GM18520 (cell line): ENCODE measurements at regions not wholly inside any gene's neighbourhood (a gene's known extent, or its start where the extent isn't known, plus 50 kb on each side); places are given as distances from the start of the nearest gene placed in this dataset.
"Not testable (repeated sequence)": the region's sequence is repeated elsewhere in the genome, so short reads cannot be mapped to it uniquely, and the experiment has no call there.

Experiments used
- ATAC-seq: cut with Tn5 transposase; IDR thresholded peaks from one replicate; pipeline ENCODE4 v1.9.1; 2021; ENCODE audit not compliant: unreplicated experiment

DNA sequence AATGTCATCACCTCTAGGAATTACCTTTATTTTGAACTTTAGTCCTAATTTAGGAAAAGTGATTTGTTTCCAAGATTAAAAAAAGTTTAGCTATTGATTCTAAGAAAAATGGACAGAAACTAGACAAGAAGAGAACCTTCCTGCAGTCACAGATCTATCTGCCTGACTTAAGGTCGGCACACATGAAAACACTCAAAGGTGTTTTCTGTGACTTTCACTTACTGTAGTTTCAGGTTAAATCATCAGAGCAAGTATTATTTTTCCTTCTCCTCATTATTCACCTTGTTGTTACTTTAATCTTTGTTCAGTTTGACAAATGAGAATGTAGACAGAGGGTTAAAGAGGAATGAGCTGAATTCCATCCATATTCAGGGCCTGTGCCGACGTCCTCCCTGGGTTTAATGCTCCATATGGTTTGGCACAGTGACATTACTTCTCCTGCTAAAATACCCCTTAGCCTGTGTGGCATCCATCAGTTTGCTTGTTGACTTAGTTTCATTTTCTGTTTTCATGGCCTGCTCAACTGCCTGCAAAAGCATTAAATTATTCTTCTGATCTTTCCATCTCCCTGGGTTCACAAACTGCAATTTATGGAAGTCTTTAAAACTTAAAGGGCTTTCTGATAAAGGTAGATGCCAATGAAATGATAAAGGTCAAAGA is 352.7 kb downstream of the NKX6-1 start:
- ATAC-seq = peak; percentile 54

DNA sequence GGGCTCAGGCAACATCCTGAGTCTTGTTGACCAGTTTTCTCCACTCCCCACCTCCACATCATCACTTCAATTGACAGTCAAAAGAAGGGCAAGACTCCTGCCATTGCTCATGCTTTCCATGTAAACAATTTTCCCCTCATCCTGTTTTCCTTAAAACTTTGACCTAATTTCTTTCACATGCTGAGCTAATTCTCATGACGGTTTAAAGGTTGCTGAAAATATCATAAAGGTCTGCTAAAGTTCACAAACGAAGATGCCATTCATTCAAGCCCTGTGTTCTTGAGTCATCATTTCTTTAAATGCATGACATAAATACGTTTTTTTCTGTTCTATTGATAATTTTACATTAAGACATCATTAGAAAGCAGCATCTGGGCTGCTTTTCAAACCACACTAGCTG is 353.9 kb downstream of the NKX6-1 start:
- ATAC-seq = no peak

DNA sequence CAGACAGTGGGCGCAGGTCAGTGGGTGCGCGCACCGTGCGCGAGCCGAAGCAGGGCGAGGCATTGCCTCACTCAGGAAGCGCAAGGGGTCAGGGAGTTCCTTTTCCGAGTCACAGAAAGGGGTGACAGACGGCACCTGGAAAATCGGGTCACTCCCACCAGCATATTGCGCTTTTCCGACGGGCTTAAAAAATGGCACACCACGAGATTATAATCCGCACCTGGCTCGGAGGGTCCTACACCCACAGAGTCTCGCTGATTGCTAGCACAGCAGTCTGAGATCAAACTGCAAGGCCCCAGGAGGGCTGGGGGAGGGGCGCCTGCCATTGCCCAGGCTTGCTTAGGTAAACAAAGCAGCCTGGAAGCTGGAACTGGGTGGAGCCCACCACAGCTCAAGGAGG is 372.2 kb downstream of the NKX6-1 start:
- not testable (repeated sequence) for ATAC-seq

DNA sequence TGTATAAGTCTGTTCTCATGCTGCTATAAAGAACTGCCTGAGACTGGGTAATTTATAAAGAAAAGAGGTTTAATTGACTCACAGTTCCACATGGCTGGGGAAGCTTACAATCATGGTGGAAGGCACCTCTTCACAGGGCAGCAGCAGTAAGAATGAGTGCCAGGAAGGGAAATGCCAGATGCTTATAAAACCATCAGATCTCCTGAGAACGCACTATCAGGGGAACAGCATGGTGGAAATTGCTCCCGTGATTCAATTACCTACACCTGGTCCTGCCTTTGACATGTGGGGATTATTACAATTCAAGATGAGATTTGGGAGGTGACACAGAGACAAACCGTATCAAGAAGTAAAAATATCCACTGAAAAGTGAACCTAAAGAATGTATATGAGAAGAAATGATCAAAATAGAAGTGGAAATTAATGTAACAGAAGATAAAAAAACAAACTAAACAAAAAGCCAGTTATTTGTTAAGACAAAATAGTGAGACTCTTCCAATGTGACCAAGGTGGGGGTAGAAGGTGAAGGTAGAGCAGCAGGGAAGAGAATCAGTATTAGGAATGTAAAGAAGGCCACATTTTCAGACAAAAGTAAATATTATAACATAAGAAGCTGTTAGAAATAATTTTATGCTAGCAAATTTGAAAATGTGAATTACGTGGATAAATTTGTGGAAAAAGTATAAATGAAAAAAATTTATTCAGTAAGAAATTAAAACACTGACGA is 372.9 kb downstream of the NKX6-1 start:
- ATAC-seq = no peak

DNA sequence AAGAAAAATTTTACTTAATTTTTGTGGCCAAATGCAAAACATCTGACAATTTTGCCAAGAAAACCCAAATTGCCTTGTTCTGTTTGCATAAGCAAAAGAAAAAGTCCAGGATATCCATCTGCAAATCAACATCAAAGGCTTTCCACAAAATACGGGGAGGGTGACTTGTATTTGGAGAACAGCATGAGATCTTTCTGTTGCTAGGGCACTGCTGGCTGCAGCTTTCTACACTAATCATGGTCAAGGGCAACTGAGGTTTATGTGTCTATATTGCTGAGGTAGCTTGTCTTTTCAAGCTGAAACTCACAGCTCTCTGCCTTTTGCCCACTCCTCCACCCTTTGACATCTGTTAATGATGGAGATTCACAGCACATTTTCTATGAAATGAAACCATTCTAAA is 389.1 kb downstream of the NKX6-1 start:
- ATAC-seq = no peak

DNA sequence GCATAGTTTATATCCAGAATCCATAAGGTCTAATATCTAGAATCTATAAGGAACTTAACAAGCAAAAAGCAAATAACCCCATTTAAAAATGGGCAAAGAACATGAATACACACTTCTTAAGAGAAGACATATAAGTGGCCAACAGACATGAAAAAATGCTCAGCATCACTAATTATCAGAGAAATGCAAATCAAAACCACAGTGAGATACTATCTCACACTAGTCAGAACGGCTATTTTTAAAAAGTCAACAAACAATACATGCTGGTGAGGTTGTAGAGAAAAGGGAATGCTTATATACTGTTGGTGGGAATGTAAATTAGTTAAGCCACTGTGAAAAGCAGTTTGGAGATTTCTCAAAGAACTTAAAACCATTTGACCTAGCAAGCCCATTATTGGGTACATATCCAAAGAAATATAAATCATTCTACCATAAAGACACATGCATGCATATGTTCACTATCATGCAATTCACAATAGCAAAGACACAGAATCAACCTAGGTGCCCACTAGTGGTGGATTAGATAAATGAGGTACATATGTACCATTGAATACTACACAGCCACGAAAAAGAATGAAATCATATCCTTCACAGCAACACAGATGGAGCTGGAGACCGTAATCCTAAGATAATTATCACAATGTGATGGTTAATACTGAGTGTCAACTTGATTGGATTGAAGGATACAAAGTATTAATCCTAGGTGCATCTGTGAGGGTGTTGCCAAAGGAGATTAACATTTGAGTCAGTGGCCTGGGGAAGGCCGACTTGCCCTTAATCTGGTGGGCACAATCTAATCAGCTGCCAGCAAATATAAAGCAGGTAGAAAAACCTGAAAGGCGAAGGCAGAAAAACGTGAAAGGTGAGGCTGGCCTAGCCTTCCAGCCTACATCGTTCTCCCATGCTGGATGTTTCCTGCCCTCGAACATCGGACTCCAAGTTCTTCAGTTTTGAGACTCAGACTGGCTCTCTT is 397.2 kb downstream of the NKX6-1 start:
- peak; percentile 43 for ATAC-seq

DNA sequence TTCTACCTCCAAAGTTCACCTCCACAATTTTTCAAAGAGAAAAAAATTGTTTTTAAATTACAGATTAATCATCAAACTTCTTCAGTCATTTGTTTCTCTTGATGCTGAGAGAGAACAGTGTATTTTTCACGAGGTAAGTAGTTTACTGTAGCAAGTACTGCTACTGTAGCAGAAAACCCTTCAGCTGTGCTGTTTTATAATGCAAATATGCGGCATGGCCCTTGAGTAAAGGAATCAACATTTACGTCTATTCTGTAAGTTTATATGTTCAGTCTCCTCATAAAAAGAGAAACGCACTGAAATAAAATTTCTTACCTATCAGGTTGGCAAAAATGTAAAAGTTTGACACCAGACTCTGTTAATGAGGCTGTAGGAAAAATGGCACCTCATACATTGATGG is 399.0 kb downstream of the NKX6-1 start:
- ATAC-seq = no peak

DNA sequence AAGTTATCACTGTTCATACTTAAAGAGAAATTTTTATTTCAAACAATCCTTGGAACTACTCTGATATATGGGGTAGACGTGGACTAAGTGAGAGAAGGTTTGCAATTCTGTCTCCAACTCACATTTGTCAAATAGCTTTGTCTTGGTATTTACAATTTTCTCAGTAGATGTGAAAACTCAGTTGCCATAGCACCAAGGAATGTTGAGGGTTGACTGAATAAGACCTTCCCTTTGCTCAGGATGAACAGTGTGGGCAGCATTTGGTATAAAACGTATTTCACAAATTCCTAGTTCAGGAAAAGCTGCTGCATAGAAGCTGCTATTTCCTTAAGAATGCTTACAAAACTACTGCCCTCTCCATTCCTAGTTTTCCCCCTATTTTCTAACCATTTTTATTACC is 399.5 kb downstream of the NKX6-1 start:
- ATAC-seq = no peak

DNA sequence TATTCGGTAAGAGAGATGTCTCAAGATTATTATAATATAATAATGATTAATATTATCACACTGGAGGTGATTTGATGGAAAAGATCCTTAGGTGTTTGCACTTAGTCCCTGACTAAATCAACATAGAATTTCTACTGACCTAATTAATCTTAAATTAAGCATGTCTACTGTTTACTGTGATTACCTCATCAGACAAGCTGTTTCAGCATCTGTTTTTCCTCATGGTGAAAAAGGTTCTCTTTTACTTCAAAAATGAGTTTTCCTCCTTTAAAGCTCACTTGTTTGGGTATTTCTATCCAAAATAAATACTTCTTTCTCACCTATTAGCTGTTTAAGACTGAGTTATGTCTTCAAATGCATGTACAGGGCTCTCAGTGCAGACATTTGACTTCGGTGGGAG is 407.8 kb downstream of the NKX6-1 start:
- no peak for ATAC-seq

DNA sequence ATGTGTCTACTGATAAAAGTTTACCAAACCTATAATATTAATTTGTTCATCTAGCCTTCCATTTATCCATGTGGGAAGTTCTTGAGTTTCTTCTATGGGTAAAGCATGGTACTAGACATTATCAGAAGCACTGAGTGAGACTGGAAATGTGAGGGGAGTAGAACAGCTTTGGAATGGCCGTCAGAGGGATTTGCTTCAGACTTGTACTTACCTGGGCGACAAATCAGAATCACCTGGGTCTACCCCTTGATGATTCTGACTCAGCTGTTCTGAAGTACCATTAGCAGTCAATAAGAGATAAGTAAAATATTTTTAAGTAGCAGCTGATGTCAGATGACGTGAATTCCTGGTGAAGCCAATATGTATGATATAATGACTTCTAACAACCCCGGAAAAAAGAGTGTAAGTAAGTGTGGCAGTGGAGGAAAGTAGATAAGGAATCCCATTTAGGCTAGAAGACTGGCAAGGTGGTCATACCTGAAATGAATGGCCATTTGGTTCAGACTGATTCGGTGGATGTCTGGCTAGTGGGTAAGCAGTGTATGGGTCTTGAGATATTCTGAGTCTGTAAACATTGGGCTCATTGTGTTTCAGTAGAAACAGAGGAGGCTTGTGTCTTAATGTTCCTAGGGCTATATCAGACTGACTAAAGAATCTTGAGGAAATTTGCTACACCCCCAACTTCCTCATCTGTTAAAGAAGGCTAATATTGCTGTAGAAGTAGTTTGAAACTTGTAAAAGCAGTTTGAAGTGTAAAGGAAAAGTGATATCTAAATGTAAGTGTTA is 409.2 kb downstream of the NKX6-1 start:
- ATAC-seq = no peak

DNA sequence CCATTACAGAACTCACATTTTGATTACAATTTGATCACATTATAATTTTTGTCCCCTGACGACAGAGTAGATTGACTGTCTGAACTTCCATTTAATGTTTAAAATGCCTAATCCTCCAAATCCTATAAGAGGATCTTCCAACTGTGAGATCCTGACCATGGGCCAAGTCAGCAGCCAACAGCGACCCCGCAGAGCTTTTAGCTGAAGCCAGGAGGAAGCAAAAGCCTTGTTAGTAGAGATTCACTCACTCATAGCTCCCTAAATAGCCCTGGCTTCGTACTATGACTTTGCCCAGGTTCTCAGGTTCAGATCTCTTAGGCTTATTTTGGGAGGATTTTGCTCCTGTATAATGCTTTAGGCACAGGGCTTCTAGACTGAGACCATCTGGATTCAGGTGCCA is 413.1 kb downstream of the NKX6-1 start:
- no peak for ATAC-seq

DNA sequence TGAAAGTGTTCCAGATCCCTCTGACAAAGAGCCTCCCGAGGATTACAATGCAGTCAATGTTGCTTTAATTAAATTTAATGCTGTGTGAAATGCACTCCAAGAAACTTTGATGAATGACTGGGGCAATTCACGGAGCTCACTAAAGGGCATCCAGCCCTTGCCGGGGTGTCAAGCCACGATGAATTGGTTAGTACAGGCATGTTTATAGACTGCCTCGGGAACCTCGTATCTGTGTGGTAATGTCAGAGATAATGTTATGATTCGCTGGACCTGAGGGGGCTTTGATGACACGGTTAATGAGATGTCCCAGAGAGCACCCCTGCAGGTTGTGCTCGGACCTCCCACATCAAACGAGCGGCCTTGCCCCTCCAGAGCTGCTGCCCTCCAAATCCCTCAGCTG is 428.8 kb downstream of the NKX6-1 start:
- ATAC-seq = no peak

DNA sequence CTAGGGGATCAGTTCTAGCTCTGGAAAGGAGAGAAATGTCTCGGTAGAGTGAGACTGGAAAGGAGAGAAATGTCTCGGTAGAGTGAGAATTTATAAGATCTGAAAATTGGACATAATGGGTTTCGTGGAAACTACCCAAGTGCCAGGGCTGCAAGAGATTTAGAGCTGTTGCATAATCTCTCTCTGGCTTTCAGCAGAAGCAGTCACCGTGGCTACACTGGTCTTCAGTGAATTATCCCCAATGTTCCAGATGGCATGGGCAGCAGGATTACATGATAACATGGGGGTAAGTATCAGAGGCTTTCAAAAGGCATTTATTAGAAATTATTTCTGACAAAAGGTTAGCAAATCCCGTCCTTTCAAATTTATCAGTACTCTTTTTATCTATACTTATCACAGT is 435.5 kb downstream of the NKX6-1 start:
- no peak for ATAC-seq

DNA sequence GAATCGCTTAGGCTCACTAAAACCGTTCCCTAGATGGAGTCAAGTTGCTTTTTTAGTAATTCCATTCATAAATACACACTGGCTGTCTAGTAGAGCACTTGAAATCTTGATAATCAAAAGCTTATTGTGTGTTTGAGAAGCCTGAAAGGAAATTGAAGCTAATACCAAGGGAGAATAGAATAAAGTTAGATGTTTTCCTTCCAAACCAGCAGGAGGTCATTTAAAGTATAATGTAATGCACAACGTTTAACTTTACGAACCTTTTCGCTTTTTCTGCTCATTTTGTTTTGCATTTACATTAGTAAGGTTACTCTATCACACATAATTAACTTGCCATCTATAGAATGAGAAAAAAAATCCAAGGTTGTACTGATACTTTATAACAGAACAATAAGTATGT is 440.9 kb downstream of the NKX6-1 start:
- ATAC-seq = no peak

DNA sequence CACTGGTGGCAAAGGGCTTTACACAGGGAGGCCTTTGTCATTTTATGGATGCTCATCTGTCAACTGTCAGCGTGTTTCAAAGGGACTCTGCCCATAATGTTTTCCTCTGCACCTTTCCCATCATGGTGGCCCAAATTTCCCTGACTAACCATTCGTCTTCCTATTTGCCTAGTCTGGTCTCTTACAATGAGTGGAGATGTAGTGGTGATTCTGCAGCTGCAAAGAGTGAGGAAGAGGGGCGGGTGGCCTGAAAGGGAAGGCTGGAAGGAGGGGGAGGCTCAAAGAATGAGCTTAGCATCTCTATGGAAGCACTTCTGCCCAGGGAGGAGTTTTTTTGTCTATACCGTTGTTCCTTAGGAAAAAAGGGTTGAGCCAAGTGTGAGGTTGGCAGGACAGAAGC is 447.5 kb downstream of the NKX6-1 start:
- no peak for ATAC-seq

DNA sequence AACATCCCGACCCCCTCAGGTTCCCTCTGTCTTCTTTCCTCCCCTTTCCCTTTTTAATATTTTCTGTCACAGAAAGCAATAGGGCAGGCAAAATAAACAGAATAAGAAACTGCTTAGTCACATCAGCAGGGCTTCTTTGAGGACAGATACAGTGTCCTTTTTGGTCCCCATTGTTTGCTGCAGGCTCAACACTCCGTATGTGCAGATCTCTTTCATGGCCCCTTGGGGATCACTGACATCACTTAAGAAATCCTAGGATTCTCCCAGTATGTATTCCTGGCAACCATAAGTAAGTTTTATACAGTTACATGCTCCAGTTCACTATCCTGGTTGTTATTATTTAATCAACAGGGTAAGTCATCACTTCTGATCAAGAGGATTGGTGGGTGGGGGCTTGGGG is 448.0 kb downstream of the NKX6-1 start:
- no peak for ATAC-seq

DNA sequence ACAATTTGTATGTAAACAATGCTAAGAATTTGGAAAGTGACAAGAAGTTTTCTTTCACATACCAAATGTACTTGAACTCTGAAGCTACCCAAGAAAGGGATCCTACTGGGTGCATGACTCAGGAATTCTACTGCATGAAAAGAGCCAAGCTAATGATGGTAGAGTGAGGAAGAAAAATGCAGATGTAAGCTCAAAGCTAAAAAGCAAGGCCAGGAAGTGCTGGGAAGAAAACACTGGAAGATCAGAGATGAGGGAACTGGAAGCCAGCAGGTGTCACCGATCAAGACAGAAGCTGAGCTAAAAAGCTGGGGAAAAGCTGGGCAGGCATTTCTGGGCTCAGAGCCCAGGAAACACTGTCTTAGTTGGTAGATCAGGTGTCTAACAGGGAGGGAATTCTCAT is 449.1 kb downstream of the NKX6-1 start:
- ATAC-seq = no peak

DNA sequence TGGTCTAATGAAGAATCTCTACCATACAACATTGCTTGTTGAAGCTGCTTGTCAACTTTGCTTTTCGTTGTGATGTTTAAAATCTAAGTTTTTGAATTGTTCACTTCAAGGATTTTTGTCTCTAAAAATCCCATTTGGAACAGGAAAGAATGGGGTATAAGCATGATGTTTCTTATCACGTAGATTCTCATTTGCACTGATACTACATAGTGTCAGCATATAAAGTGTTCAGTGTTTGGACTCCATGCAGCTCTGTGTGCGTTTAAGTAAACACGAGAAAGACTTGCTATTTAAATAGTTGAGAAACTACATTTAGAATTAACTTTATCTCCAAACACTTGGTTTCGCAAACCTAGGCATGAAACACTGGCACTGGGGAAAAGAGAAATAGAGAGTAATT is 452.5 kb downstream of the NKX6-1 start:
- no peak for ATAC-seq

DNA sequence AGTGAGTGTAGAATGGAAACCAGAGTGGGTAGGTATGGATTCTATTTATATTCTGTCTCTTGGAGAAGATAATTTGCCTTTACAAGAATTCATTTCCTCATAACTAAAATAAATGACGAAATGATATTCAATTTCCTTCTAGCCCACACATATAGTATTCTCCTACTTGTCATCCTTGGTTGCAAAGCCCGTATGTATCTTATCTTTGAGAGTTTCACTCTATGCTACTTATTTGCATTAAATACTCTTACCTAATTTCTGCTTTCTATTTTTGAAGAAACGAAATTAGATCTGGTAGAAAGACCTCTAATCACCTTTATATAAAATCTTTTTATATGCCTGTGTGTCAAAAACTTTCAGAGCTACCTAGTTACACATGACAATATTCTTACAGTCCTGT is 457.7 kb downstream of the NKX6-1 start:
- no peak for ATAC-seq

DNA sequence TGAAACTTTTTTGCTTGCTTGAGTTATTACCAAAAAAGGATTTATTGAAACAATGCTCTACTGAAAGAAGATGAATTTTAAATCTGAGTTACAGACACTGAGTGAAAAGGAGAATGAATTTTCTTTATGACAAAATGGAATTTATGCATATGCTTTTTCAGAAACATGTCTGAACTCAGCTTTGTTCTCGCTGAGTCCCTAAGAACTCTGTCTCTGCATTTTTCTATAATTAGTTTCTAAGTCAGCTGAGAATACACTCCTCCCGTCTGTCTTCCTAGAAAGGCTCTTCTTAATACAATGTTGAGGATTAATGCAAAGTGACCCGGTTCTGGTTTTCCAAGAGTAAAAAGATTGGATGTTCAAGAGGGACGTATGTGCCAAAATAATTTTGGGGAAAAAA is 463.5 kb downstream of the NKX6-1 start:
- no peak for ATAC-seq

DNA sequence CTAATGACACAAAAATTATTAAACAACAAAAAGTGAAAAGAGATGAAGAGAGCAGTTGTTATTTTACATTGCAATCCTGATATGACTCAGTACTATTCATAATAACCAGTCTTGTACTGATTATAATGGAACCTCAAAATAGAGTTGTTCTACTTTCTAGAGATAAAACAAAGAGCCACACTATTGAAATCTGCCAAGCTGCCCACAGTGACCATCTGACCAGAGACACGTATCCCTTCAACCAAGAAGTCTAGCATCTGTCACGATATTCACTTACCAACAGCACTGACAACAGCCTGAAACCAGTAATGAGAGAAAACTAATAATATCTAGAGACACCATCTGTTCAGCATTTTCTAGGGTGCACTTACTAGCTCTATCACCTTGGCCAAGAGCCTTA is 466.7 kb downstream of the NKX6-1 start:
- peak; percentile 96 for ATAC-seq
